22Rv1 (cell line): ENCODE measurements at regions not wholly inside any gene's neighbourhood (a gene's known extent, or its start where the extent isn't known, plus 50 kb on each side); places are given as distances from the start of the nearest gene placed in this dataset.

Source experiments
- H3K27ac ChIP-seq: fragments of 450-650 bp; 2 replicates; pipeline ENCODE4 v1.5.1; 2017
- CTCF ChIP-seq: fragments of 450-650 bp; IDR thresholded peaks from 2 replicates; pipeline ENCODE4 v1.5.1; 2017; ENCODE audit warnings: mild to moderate bottlenecking
- ZFX ChIP-seq: fragments of 450-650 bp; IDR thresholded peaks from 2 replicates; pipeline ENCODE4 v1.6.1; 2017; ENCODE audit warnings: antibody characterized with exemption, borderline replicate concordance

GRCh38 chr3:162665684-162666391, 1169.2 kb downstream of the OTOL1 start:
- no peak overlapping the region for H3K27ac ChIP-seq
- TF ChIP-seq ZFX: no peak
- TF ChIP-seq CTCF: no peak

GRCh38 chr3:162666835-162667234, 1170.2 kb downstream of the OTOL1 start:
- TF ChIP-seq CTCF: no peak
- no peak for TF ChIP-seq ZFX
- no peak overlapping the region for H3K27ac ChIP-seq

GRCh38 chr3:162670181-162670580, 1173.6 kb downstream of the OTOL1 start:
- no peak overlapping the region for H3K27ac ChIP-seq
- no peak for TF ChIP-seq ZFX
- TF ChIP-seq CTCF: no peak

- H3K27ac ChIP-seq: no peak overlapping the region
- TF ChIP-seq ZFX: no peak
- TF ChIP-seq CTCF: no peak
Observed at GRCh38 chr3:162677475-162677874, 1180.9 kb downstream of the OTOL1 start.

- no peak for TF ChIP-seq CTCF
- no peak for TF ChIP-seq ZFX
- H3K27ac ChIP-seq: no peak overlapping the region
Observed at GRCh38 chr3:162678941-162679340, 1182.3 kb downstream of the OTOL1 start.

- H3K27ac ChIP-seq: no peak overlapping the region
- TF ChIP-seq ZFX: no peak
- TF ChIP-seq CTCF: no peak
Observed at GRCh38 chr3:162684260-162684659, 1187.7 kb downstream of the OTOL1 start.

GRCh38 chr3:162699291-162699690, 1202.7 kb downstream of the OTOL1 start:
- no peak overlapping the region for H3K27ac ChIP-seq
- TF ChIP-seq CTCF (no peak), ZFX (no peak)
